Peyer's patch (tissue), 4 donors: ENCODE measurements at regions not wholly inside any gene's neighbourhood (a gene's known extent, or its start where the extent isn't known, plus 50 kb on each side); places are given as distances from the start of the nearest gene placed in this dataset.

Source experiments
- DNase-seq, 3 donors: peaks; one replicate each; pipeline ENCODE4 v3.0.0-alpha.2; 2017 to 2019
- H3K27ac ChIP-seq, 4 donors: fragments of 200-600 bp; sonication (generic); one replicate each; pipeline ENCODE4 v1.5.1; 2016 to 2019
- H3K27me3 ChIP-seq, 2 donors: fragments of 200-600 bp; sonication (generic); one replicate each; pipeline ENCODE4 v1.5.1; 2019
- H3K36me3 ChIP-seq, 3 donors: fragments of 200-600 bp; sonication (generic); one replicate each; pipeline ENCODE4 v1.5.1; 2016 to 2019
- H3K4me1 ChIP-seq, 4 donors: fragments of 200-600 bp; sonication (generic); one replicate each; pipeline ENCODE4 v1.5.1; 2016 to 2019
- H3K4me3 ChIP-seq, 4 donors: fragments of 200-600 bp; sonication (generic); 1 replicate in 3 of 4; 2 replicates in 1 of 4; pipeline ENCODE4 v1.5.1; 2016 to 2019; ENCODE audit warnings: mild to moderate bottlenecking in 1 of 4
- H3K9me3 ChIP-seq, 4 donors: fragments of 200-600 bp; sonication (generic); one replicate each; pipeline ENCODE4 v1.5.1; 2016 to 2019; ENCODE audit warnings: mild to moderate bottlenecking in 1 of 4
- CTCF ChIP-seq, 6 experiments: fragments of 450-650 bp in 4 of 6; fragments of 200-600 bp in 2 of 6; sonication (generic) in 1 of 6; IDR thresholded peaks; one replicate each; pipeline ENCODE4 v1.5.1; 2017 to 2019; ENCODE audit warnings: antibody characterized with exemption in 6 of 6, mild to moderate bottlenecking in 3 of 6, moderate library complexity in 1 of 6
- POLR2A ChIP-seq, 2 donors: fragments of 450-650 bp; IDR thresholded peaks; one replicate each; pipeline ENCODE4 v1.5.1; 2017; ENCODE audit warnings: antibody characterized with exemption in 2 of 2, mild to moderate bottlenecking in 2 of 2, moderate library complexity in 2 of 2

GRCh38 chr15:35783203-35783602, 237.2 kb upstream of the DPH6 start:
- DNase-seq: no peak
- no peaks in the 10 kb centered on the region for H3K4me1 ChIP-seq
- no peaks in the 10 kb centered on the region for H3K27me3 ChIP-seq
- no peak overlapping the region for H3K4me3 ChIP-seq
- no peak for TF ChIP-seq CTCF (IDR thresholded peaks at IDR 0.05)
- no peak for TF ChIP-seq POLR2A (IDR thresholded peaks at IDR 0.05)
- H3K36me3 ChIP-seq: no peaks in the 10 kb centered on the region
- H3K9me3 ChIP-seq: no peaks in the 10 kb centered on the region
- H3K27ac ChIP-seq: no peak overlapping the region

GRCh38 chr15:35784745-35785144, 238.8 kb upstream of the DPH6 start:
- no peak overlapping the region for H3K27ac ChIP-seq
- H3K4me1 ChIP-seq: no peaks in the 10 kb centered on the region
- H3K27me3 ChIP-seq: no peaks in the 10 kb centered on the region
- no peaks in the 10 kb centered on the region for H3K36me3 ChIP-seq
- TF ChIP-seq CTCF (IDR thresholded peaks at IDR 0.05): no peak
- no peak for TF ChIP-seq POLR2A (IDR thresholded peaks at IDR 0.05)
- no peak overlapping the region for H3K4me3 ChIP-seq
- H3K9me3 ChIP-seq: no peaks in the 10 kb centered on the region
- DNase-seq: no peak

- TF ChIP-seq CTCF (IDR thresholded peaks at IDR 0.05) (no peak), POLR2A (IDR thresholded peaks at IDR 0.05) (no peak)
- no peak overlapping the region for H3K4me3 ChIP-seq
- no peak overlapping the region for H3K27ac ChIP-seq
- no peak for DNase-seq
- H3K4me1 ChIP-seq: no peaks in the 10 kb centered on the region
- no peaks in the 10 kb centered on the region for H3K27me3 ChIP-seq
- H3K9me3 ChIP-seq: no peaks in the 10 kb centered on the region
- H3K36me3 ChIP-seq: no peaks in the 10 kb centered on the region
These were observed 264.0 kb upstream of the DPH6 start for GRCh38 chr15:35810007-35810406.

GRCh38 chr15:35813573-35813972, 267.6 kb upstream of the DPH6 start:
- Histone ChIP-seq H3K27me3 (no peaks in the 10 kb centered on the region), H3K4me3 (no peak overlapping the region), H3K36me3 (no peaks in the 10 kb centered on the region), H3K27ac (no peak overlapping the region), H3K9me3 (no peaks in the 10 kb centered on the region), H3K4me1 (no peaks in the 10 kb centered on the region)
- no peak for TF ChIP-seq POLR2A (IDR thresholded peaks at IDR 0.05)
- no peak for TF ChIP-seq CTCF (IDR thresholded peaks at IDR 0.05)
- no peak for DNase-seq

- TF ChIP-seq POLR2A (IDR thresholded peaks at IDR 0.05) (no peak), CTCF (IDR thresholded peaks at IDR 0.05) (no peak)
- no peak for DNase-seq
- H3K9me3 ChIP-seq: no peaks in the 10 kb centered on the region
- H3K4me3 ChIP-seq: no peak overlapping the region
- no peaks in the 10 kb centered on the region for H3K27me3 ChIP-seq
- no peaks in the 10 kb centered on the region for H3K4me1 ChIP-seq
- H3K36me3 ChIP-seq: no peaks in the 10 kb centered on the region
- no peak overlapping the region for H3K27ac ChIP-seq
These were observed 272.9 kb upstream of the DPH6 start for GRCh38 chr15:35818846-35819245.

- Histone ChIP-seq H3K27ac (no peak overlapping the region), H3K4me1 (no peaks in the 10 kb centered on the region), H3K36me3 (no peaks in the 10 kb centered on the region), H3K4me3 (no peak overlapping the region), H3K9me3 (no peaks in the 10 kb centered on the region), H3K27me3 (no peaks in the 10 kb centered on the region)
- DNase-seq: no peak
- TF ChIP-seq POLR2A (IDR thresholded peaks at IDR 0.05) (no peak), CTCF (IDR thresholded peaks at IDR 0.05) (no peak)
These were observed 276.2 kb upstream of the DPH6 start for GRCh38 chr15:35822153-35822552.
